K562 (cell line): ENCODE measurements at regions not wholly inside any gene's neighbourhood (a gene's known extent, or its start where the extent isn't known, plus 50 kb on each side); places are given as distances from the start of the nearest gene placed in this dataset.

Experiments
- ATAC-seq: fragments of 200-7000 bp; cut with Tn5 transposase; 3 replicates; pipeline ENCODE4 v1.9.1; 2020; ENCODE audit warnings: moderate library complexity
- BruUV-seq: library from RNA; stranded (reverse); fragments of 400-500 nt; replicated peaks from 2 replicates; lab custom pipeline; 2021; lab: Mats Ljungman, UMichigan
- CTCF ChIA-PET: fragments of 300-600 bp; formaldehyde crosslinking; extraction: SDS; loops from one replicate; lab custom pipeline; 2021; ENCODE audit warnings: low intra/inter-chr PET ratio; lab: Yijun Ruan, JAX
- POLR2A ChIA-PET: fragments of 300-600, 350-650 bp; sonication (Branson Sonifier 250); formaldehyde crosslinking; extraction: SDS; loops from one replicate; lab custom pipeline; 2021; ENCODE audit warnings: antibody characterized with exemption, inconsistent platforms; lab: Yijun Ruan, JAX
- DNase-seq, 4 experiments: peaks; one replicate each; pipeline versions ENCODE4 v3.0.0 to v3.0.0-alpha.2; 2011 to 2018; ENCODE audit warnings: low spot score in 3 of 4, mixed read lengths in 3 of 4; ENCODE audit errors: extremely low read depth in 1 of 4
- FAIRE-seq: peaks from 2 replicates; lab custom pipeline; 2011; peaks lifted over from hg19 to GRCh38; lab: Jason Lieb, UNC
- H2AFZ ChIP-seq: 2 replicates; pipeline ENCODE4 v1.6.0; 2011; ENCODE audit warnings: low read depth, low read length, control low read depth, inconsistent platforms
- H3K27ac ChIP-seq: fragments of 200-600 bp; 3 replicates; pipeline ENCODE4 v1.8.0; 2011; ENCODE audit warnings: low read depth, mild to moderate bottlenecking, control low read depth, inconsistent platforms, low read length, moderate library complexity, mixed read lengths; ENCODE audit errors: extremely low read depth
- H3K27me3 ChIP-seq, 2 experiments: fragments of 300-600 bp in 1 of 2; 2 replicates in 1 of 2; 3 replicates in 1 of 2; pipeline versions ENCODE4 v1.6.0 to v1.8.0; 2011; ENCODE audit warnings: inconsistent platforms in 2 of 2, low read length in 2 of 2, mild to moderate bottlenecking in 1 of 2, mixed read lengths in 1 of 2, moderate library complexity in 1 of 2; ENCODE audit not compliant: control insufficient read depth in 2 of 2, insufficient read depth in 2 of 2
- H3K36me3 ChIP-seq: fragments of 300-600 bp; 3 replicates; pipeline ENCODE4 v1.8.0; 2011; ENCODE audit warnings: mild to moderate bottlenecking, low read length, inconsistent platforms; ENCODE audit not compliant: control insufficient read depth, insufficient read depth
- H3K4me1 ChIP-seq, 2 experiments: fragments of 200-600 bp in 1 of 2; replicated peaks in 1 of 2; 2 replicates in 1 of 2; 3 replicates in 1 of 2; pipeline versions ENCODE4 v1.5.1 to v1.8.0; 2011; ENCODE audit warnings: inconsistent platforms in 2 of 2, low read length in 2 of 2, mild to moderate bottlenecking in 1 of 2, mixed read lengths in 1 of 2, moderate library complexity in 1 of 2; ENCODE audit not compliant: control insufficient read depth in 2 of 2, insufficient read depth in 2 of 2
- H3K4me2 ChIP-seq: 2 replicates; pipeline ENCODE4 v1.6.1; 2011; ENCODE audit warnings: low read length, control low read depth, inconsistent platforms, mixed read lengths; ENCODE audit not compliant: insufficient read depth
- H3K4me3 ChIP-seq: fragments of 200-600 bp; sonication (generic), shearing (Covaris generic); 2 replicates; pipeline ENCODE4 v1.5.1; 2016; ENCODE audit warnings: control low read depth, inconsistent platforms
- H3K79me2 ChIP-seq: fragments of 200-600 bp; 3 replicates; pipeline ENCODE4 v1.8.0; 2011; ENCODE audit warnings: low read length, inconsistent platforms; ENCODE audit not compliant: control insufficient read depth, insufficient read depth
- H3K9ac ChIP-seq, 2 experiments: 2 replicates each; pipeline versions ENCODE4 v1.6.0 to v1.6.1; 2011; ENCODE audit warnings: low read depth in 2 of 2, low read length in 2 of 2, control low read depth in 1 of 2, inconsistent platforms in 1 of 2, mild to moderate bottlenecking in 1 of 2, mixed read lengths in 1 of 2; ENCODE audit not compliant: insufficient read depth in 1 of 2
- H3K9me1 ChIP-seq: one replicate; pipeline ENCODE4 v1.6.0; 2011; ENCODE audit warnings: inconsistent platforms, mild to moderate bottlenecking, low read length, moderate library complexity; ENCODE audit not compliant: control insufficient read depth, insufficient read depth
- H3K9me3 ChIP-seq: replicated peaks from 2 replicates; pipeline ENCODE4 v1.5.1; 2011; ENCODE audit warnings: low read depth, low read length, inconsistent platforms; ENCODE audit not compliant: control insufficient read depth, insufficient read depth
- H4K20me1 ChIP-seq: replicated peaks from 2 replicates; pipeline ENCODE4 v1.6.1; 2011; ENCODE audit warnings: low read length, inconsistent platforms, mixed read lengths; ENCODE audit not compliant: control insufficient read depth, insufficient read depth
- CBX5 ChIP-seq: IDR thresholded peaks from 2 replicates; pipeline ENCODE4 v1.6.1; 2014; ENCODE audit warnings: low read depth, borderline replicate concordance
- GABPA ChIP-seq: fragments of 200-800 bp; sonication (Bioruptor generic); conservative IDR thresholded peaks from 2 replicates; pipeline ENCODE4 v1.6.1; 2016; ENCODE audit warnings: low read depth, missing genetic modification characterization, missing compliant biosample characterization
- HCFC1 ChIP-seq: IDR thresholded peaks from 2 replicates; pipeline ENCODE4 v1.6.1; 2012; ENCODE audit warnings: low read depth, low read length, improper control_type of control experiment
- PTBP1 ChIP-seq: fragments of 200-400 bp; formaldehyde crosslinking; IDR thresholded peaks from 2 replicates; pipeline ENCODE4 v1.6.1; 2017; ENCODE audit warnings: low read depth, low read length
- ZNF165 ChIP-seq: fragments of 250-450 bp; sonication (Bioruptor Pico); IDR thresholded peaks from 2 replicates; pipeline ENCODE4 v1.4.0; 2020; ENCODE audit warnings: borderline replicate concordance
- in situ Hi-C: fragments of 300-500 bp; cut with MboI; formaldehyde crosslinking; loops from 4 replicates; pipeline ENCODE4 v1.15.0; 2018; ENCODE audit warnings: inconsistent platforms, mixed read lengths
- intact Hi-C: fragments of 100-400 bp; cut with micrococcal nuclease; formaldehyde crosslinking; loops from 2 replicates; pipeline ENCODE4 v1.14.2; 2022
- TF ChIP-seq, protein P1 (sequence below): fragments of 450-650 bp; formaldehyde crosslinking; IDR thresholded peaks from 2 replicates; pipeline ENCODE4 v1.4.0; 2020; ENCODE audit warnings: mild to moderate bottlenecking, mixed read lengths

- H3K9me3 ChIP-seq, result peaks cover 3% of the 10 kb centered on the region; the same call in 1 of the 2 replicates
- H3K4me3 ChIP-seq, result no peak overlapping the region
- H3K36me3 ChIP-seq, result no peaks in the 10 kb centered on the region
- no peaks in the 10 kb centered on the region for H3K4me1 ChIP-seq
- intact Hi-C loops (no loop called here), in situ Hi-C loops (no loop called here)
- FAIRE-seq (no peak), DNase-seq (no peak), ATAC-seq (no peak)
- H3K27me3 ChIP-seq, result no peaks in the 10 kb centered on the region
- TF ChIP-seq GABPA (tag) (no peak), HCFC1 (no peak), ZNF165 (CRISPR knock-in tag) (no peak), PTBP1 (no peak), CBX5 (no peak)
- TF ChIP-seq, protein P1, sequence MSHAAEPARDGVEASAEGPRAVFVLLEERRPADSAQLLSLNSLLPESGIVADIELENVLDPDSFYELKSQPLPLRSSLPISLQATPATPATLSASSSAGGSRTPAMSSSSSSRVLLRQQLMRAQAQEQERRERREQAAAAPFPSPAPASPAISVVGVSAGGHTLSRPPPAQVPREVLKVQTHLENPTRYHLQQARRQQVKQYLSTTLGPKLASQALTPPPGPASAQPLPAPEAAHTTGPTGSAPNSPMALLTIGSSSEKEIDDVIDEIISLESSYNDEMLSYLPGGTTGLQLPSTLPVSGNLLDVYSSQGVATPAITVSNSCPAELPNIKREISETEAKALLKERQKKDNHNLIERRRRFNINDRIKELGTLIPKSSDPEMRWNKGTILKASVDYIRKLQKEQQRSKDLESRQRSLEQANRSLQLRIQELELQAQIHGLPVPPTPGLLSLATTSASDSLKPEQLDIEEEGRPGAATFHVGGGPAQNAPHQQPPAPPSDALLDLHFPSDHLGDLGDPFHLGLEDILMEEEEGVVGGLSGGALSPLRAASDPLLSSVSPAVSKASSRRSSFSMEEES (CRISPR knock-in tag), result no peak
- CTCF ChIA-PET, result no interaction called here
- H3K79me2 ChIP-seq, result no peaks in the 10 kb centered on the region
- H4K20me1 ChIP-seq, result no peaks in the 10 kb centered on the region
- no peak overlapping the region for H2AFZ ChIP-seq
- no peaks in the 10 kb centered on the region for H3K9me1 ChIP-seq
- no peak overlapping the region for H3K4me2 ChIP-seq
- BruUV-seq, result no TSS peak
- H3K9ac ChIP-seq, result no peak overlapping the region
- POLR2A ChIA-PET, result no interaction called here
- H3K27ac ChIP-seq, result no peak overlapping the region
Observed at GRCh38 chr18:28666216-28666615, 489.3 kb upstream of the CDH2 start.
